Esophagus muscularis mucosa (tissue), 3 donors: ENCODE measurements at regions not wholly inside any gene's neighbourhood (a gene's known extent, or its start where the extent isn't known, plus 50 kb on each side); places are given as distances from the start of the nearest gene placed in this dataset.
"Not testable (repeated sequence)": the region's sequence is repeated elsewhere in the genome, so short reads cannot be mapped to it uniquely, and the experiment has no call there.

Experiments
- CTCF ChIP-seq, 3 experiments: fragments of 200-600 bp in 2 of 3; fragments of 450-650 bp in 1 of 3; sonication (generic) in 2 of 3; IDR thresholded peaks; one replicate each; pipeline ENCODE4 v1.5.1; 2017 to 2019; ENCODE audit warnings: antibody characterized with exemption in 3 of 3, mild to moderate bottlenecking in 2 of 3, moderate library complexity in 1 of 3
- POLR2A ChIP-seq: fragments of 450-650 bp; IDR thresholded peaks from one replicate; pipeline ENCODE4 v1.6.1; 2017; ENCODE audit warnings: antibody characterized with exemption, moderate library complexity, mild to moderate bottlenecking, low read depth

DNA sequence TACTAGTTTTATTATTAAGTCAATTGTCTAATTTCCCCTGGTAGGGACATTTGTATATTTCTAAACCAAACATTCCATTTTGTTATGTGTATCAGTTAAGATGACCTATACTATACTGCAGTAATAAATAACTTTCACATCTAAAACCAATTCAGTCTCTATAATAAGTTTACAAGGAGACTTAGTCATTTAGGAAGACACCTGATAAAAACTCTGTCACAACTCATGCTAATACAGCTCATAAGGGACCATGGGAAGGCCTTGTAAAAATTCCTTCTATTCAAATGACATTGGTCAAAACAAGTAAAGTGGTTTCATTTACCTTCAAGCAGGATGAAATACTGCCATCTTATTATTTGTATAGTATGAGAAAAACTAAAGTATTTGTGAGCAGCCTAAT is 597.9 kb downstream of the PRIM2 start:
- not testable (repeated sequence) for TF ChIP-seq CTCF (IDR thresholded peaks at IDR 0.05); POLR2A
